ENCODE measurements at regions not wholly inside any gene's neighbourhood (a gene's known extent, or its start where the extent isn't known, plus 50 kb on each side); places are given as distances from the start of the nearest gene placed in this dataset.

DNA sequence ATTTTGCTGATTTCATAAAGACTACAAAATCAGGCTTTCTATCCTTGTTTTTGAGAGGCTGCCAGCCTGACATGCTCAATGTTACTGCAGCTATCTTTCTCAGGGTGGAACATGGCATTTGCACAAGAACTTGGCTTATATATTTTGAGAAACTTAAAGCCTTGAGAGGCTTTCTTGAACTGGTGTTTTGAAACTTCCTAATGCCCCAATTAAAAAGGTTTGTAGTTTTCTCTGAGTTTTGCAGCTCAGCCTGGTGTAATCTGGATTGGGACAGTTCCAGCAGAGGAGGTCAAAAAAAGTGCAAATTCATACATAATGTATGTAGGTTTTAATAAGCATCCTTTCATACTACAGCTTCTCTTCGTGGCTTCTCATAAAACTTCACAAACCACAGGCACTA lies 223.4 kb downstream of the FAM76B start:
- no peak overlapping the region for H3K27ac ChIP-seq (ENCODE audit: low read depth in 2 of 2, low read length in 2 of 2)
- DNase-seq (peak in 2 of 5 donors; percentile 48 to 69), FAIRE-seq (no peak)
- no peaks in the 10 kb centered on the region for H3K27me3 ChIP-seq (ENCODE audit: control insufficient read depth, insufficient read depth, low read length)
- TF ChIP-seq CTCF (IDR thresholded peaks at IDR 0.05; ENCODE audit: borderline replicate concordance, extremely low read depth, insufficient read depth) = no peak
- H3K9me3 ChIP-seq (ENCODE audit: control insufficient read depth in 2 of 3, insufficient read depth in 1 of 3, low read length in 3 of 3) = no peaks in the 10 kb centered on the region
- peaks cover 0 to 9% (median 8%) of the 10 kb centered on the region in 3 donors for H3K4me1 ChIP-seq (ENCODE audit: control insufficient read depth in 2 of 3, insufficient read depth in 2 of 3, low read depth in 1 of 3, low read length in 3 of 3)
- no peaks in the 10 kb centered on the region for H3K36me3 ChIP-seq (ENCODE audit: control insufficient read depth in 2 of 3, insufficient read depth in 3 of 3, low read length in 3 of 3)
- intact Hi-C loops (cut with DNase I) = no loop called here
- H3K9ac ChIP-seq (ENCODE audit: low read length in 3 of 3) = no peak overlapping the region
- no peak overlapping the region for H3K4me3 ChIP-seq (ENCODE audit: low read length in 3 of 3)

DNA sequence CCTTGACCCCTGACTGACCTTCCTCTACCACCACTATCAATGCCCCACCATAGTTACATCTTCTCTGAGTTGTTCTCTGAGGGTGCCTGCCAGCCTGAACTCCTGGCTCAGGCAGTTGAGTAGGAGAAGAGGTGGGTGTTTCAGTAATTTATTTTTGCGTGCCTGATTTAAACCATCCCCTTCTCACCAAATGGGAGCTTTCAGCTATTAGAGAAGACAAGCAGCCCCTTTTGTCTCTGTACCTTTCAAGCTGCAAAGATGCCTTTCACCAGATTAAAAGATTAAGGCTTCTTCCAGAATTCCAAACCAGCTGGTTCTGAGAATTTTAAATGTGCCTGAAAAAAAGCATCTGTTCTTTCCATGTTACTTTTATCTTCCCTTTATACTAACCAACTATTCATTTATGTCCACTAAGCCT lies 223.8 kb downstream of the FAM76B start:
- intact Hi-C loops (cut with DNase I) = no loop called here
- FAIRE-seq (no peak), DNase-seq (peak in 1 of 5 donors; percentile 58)
- no peak for TF ChIP-seq CTCF (IDR thresholded peaks at IDR 0.05; ENCODE audit: borderline replicate concordance, extremely low read depth, insufficient read depth)
- no peaks in the 10 kb centered on the region for H3K9me3 ChIP-seq (ENCODE audit: control insufficient read depth in 2 of 3, insufficient read depth in 1 of 3, low read length in 3 of 3)
- no peak overlapping the region for H3K9ac ChIP-seq (ENCODE audit: low read length in 3 of 3)
- H3K27me3 ChIP-seq (ENCODE audit: control insufficient read depth, insufficient read depth, low read length) = no peaks in the 10 kb centered on the region
- no peak overlapping the region for H3K4me3 ChIP-seq (ENCODE audit: low read length in 3 of 3)
- H3K36me3 ChIP-seq (ENCODE audit: control insufficient read depth in 2 of 3, insufficient read depth in 3 of 3, low read length in 3 of 3) = no peaks in the 10 kb centered on the region
- peaks cover 0 to 9% (median 8%) of the 10 kb centered on the region in 3 donors for H3K4me1 ChIP-seq (ENCODE audit: control insufficient read depth in 2 of 3, insufficient read depth in 2 of 3, low read depth in 1 of 3, low read length in 3 of 3)
- H3K27ac ChIP-seq (ENCODE audit: low read depth in 2 of 2, low read length in 2 of 2) = no peak overlapping the region

DNA sequence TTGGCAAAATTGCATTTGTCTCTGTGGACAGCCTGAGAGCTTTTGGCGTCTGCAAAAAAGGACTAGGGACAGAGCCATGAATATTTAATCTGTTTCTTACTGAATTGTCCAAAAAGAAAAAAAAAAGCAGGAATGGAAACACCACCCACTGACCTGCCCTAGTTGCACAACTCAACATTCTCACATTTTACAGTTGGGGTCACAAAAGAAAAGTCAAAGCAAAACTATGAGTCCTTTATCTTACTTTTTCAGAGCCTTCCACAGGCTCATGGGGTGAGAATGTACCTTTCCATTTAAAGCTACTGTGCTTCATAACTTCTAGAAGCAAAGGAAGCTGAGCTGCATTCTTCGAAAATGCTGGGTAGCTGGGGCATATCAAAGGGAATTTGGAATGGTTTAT lies 225.7 kb downstream of the FAM76B start:
- Histone ChIP-seq H3K27ac (ENCODE audit: low read depth in 2 of 2, low read length in 2 of 2) (no peak overlapping the region), H3K9ac (ENCODE audit: low read length in 3 of 3) (no peak overlapping the region), H3K36me3 (ENCODE audit: control insufficient read depth in 2 of 3, insufficient read depth in 3 of 3, low read length in 3 of 3) (no peaks in the 10 kb centered on the region), H3K9me3 (ENCODE audit: control insufficient read depth in 2 of 3, insufficient read depth in 1 of 3, low read length in 3 of 3) (no peaks in the 10 kb centered on the region), H3K27me3 (ENCODE audit: control insufficient read depth, insufficient read depth, low read length) (no peaks in the 10 kb centered on the region), H3K4me1 (ENCODE audit: control insufficient read depth in 2 of 3, insufficient read depth in 2 of 3, low read depth in 1 of 3, low read length in 3 of 3) (peaks cover 3 to 9% (median 8%) of the 10 kb centered on the region in 3 donors), H3K4me3 (ENCODE audit: low read length in 3 of 3) (no peak overlapping the region)
- no peak for TF ChIP-seq CTCF (IDR thresholded peaks at IDR 0.05; ENCODE audit: borderline replicate concordance, extremely low read depth, insufficient read depth)
- FAIRE-seq = no peak
- no peak for DNase-seq
- intact Hi-C loops (cut with DNase I) = no loop called here

GRCh38 chr11:95563173-95563572 lies 226.4 kb downstream of the FAM76B start:
- DNase-seq = no peak
- H3K27ac ChIP-seq (ENCODE audit: low read depth in 2 of 2, low read length in 2 of 2) = no peak overlapping the region
- intact Hi-C loops (cut with DNase I) = no loop called here
- no peak for TF ChIP-seq CTCF (IDR thresholded peaks at IDR 0.05; ENCODE audit: borderline replicate concordance, extremely low read depth, insufficient read depth)
- no peaks in the 10 kb centered on the region for H3K36me3 ChIP-seq (ENCODE audit: control insufficient read depth in 2 of 3, insufficient read depth in 3 of 3, low read length in 3 of 3)
- H3K4me1 ChIP-seq (ENCODE audit: control insufficient read depth in 2 of 3, insufficient read depth in 2 of 3, low read depth in 1 of 3, low read length in 3 of 3) = peaks cover 3 to 9% (median 8%) of the 10 kb centered on the region in 3 donors
- H3K4me3 ChIP-seq (ENCODE audit: low read length in 3 of 3) = no peak overlapping the region
- FAIRE-seq = no peak
- H3K27me3 ChIP-seq (ENCODE audit: control insufficient read depth, insufficient read depth, low read length) = no peaks in the 10 kb centered on the region
- no peaks in the 10 kb centered on the region for H3K9me3 ChIP-seq (ENCODE audit: control insufficient read depth in 2 of 3, insufficient read depth in 1 of 3, low read length in 3 of 3)
- no peak overlapping the region for H3K9ac ChIP-seq (ENCODE audit: low read length in 3 of 3)
